Cardiac fibroblast (primary cell): ENCODE measurements at regions not wholly inside any gene's neighbourhood (a gene's known extent, or its start where the extent isn't known, plus 50 kb on each side); places are given as distances from the start of the nearest gene placed in this dataset.

ENCODE experiments used
- DNase-seq, 2 donors: peaks; one replicate each; pipeline versions ENCODE4 v3.0.0 to v3.0.0-alpha.2; 2010; ENCODE audit warnings: low read depth in 2 of 2
- H3K4me3 ChIP-seq, 2 donors: replicated peaks in 1 of 2; 1 replicate in 1 of 2; 2 replicates in 1 of 2; pipeline ENCODE4 v1.5.1; 2011; ENCODE audit warnings: low read depth in 2 of 2, low read length in 2 of 2, mild to moderate bottlenecking in 2 of 2, moderate library complexity in 1 of 2
- CTCF ChIP-seq: IDR thresholded peaks from one replicate; pipeline ENCODE4 v1.5.1; 2011; ENCODE audit warnings: low read depth, mild to moderate bottlenecking, low read length, inconsistent platforms

GRCh38 chr6:24004062-24004461 lies 122.0 kb upstream of the NRSN1 start:
- H3K4me3 ChIP-seq, result no peak overlapping the region
- DNase-seq, result peak in 1 of 2 donors; percentile 1
- no peak for TF ChIP-seq CTCF

DNA sequence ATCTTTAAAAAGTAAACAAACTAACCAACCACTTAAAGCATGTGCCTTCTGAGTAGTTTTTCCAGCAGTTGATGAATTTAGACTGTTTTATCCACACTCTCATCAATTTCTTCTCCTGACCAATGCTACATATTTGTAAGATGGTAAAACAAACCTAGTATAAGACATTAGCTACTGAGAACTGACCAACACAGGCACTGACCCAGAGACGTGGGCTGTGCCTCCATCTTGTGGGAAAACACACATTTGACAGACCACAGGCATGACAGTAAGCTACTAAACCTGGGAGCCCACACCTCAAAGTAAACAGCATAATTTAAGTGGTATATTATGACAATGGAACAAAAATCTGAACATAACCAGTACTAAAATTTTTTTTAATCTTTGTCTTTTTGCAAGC lies 121.4 kb upstream of the NRSN1 start:
- TF ChIP-seq CTCF, result no peak
- DNase-seq, result no peak
- H3K4me3 ChIP-seq, result no peak overlapping the region

- no peak for DNase-seq
- H3K4me3 ChIP-seq, result no peak overlapping the region
- no peak for TF ChIP-seq CTCF
Observed at GRCh38 chr6:24006254-24006653, 119.8 kb upstream of the NRSN1 start.

DNA sequence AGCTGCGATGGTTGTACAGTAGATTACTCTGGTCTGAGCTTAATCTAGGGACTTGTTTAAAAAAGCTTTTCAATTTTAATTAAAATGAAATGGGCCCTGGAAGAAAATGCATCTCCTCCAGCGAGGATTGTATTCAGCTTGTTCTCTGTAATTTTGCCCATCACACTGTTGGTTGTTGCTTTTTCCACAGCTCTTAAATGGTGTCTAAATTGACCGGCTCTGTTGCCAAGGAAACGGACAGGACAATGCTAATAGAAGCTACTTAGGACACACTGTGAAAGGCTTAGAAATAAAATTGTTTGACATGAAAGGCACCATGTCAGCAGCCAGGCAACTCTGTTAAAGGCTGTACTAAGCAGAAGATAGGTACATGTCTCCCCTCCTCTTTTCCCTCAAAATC lies 116.7 kb upstream of the NRSN1 start:
- no peak for TF ChIP-seq CTCF
- no peak overlapping the region for H3K4me3 ChIP-seq
- no peak for DNase-seq

GRCh38 chr6:24010133-24010532 lies 115.9 kb upstream of the NRSN1 start:
- no peak overlapping the region for H3K4me3 ChIP-seq
- no peak for TF ChIP-seq CTCF
- no peak for DNase-seq

DNA sequence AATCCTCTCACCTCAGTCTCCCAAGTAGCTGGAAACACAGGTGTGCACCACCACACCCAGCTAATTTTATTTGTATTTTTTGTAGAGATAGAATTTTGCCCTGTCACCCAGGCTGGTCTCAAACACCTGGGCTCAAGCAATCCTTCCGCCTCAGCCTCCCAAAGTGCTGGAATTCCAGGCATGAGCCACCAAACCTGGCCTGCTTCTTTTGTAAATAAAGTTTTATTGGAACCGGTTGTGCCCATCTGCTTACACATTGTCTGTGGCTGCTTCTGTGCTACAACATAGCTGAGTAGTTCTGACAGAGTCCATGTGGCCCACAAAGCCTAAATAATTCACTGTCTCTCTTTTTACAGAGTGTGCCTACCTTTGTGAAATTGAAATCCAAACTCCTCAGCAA lies 109.7 kb upstream of the NRSN1 start:
- H3K4me3 ChIP-seq, result no peak overlapping the region
- DNase-seq, result no peak
- TF ChIP-seq CTCF, result no peak

- TF ChIP-seq CTCF, result no peak
- no peak overlapping the region for H3K4me3 ChIP-seq
- DNase-seq, result no peak
Observed at GRCh38 chr6:24016857-24017256, 109.2 kb upstream of the NRSN1 start.
